ENCODE measurements at regions not wholly inside any gene's neighbourhood (a gene's known extent, or its start where the extent isn't known, plus 50 kb on each side); places are given as distances from the start of the nearest gene placed in this dataset.

- TF ChIP-seq, protein P1, sequence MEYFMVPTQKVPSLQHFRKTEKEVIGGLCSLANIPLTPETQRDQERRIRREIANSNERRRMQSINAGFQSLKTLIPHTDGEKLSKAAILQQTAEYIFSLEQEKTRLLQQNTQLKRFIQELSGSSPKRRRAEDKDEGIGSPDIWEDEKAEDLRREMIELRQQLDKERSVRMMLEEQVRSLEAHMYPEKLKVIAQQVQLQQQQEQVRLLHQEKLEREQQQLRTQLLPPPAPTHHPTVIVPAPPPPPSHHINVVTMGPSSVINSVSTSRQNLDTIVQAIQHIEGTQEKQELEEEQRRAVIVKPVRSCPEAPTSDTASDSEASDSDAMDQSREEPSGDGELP (IDR thresholded peaks at IDR 0.05; ENCODE audit: borderline replicate concordance, low read depth) = peak; percentile 90
- TF ChIP-seq, protein P2, sequence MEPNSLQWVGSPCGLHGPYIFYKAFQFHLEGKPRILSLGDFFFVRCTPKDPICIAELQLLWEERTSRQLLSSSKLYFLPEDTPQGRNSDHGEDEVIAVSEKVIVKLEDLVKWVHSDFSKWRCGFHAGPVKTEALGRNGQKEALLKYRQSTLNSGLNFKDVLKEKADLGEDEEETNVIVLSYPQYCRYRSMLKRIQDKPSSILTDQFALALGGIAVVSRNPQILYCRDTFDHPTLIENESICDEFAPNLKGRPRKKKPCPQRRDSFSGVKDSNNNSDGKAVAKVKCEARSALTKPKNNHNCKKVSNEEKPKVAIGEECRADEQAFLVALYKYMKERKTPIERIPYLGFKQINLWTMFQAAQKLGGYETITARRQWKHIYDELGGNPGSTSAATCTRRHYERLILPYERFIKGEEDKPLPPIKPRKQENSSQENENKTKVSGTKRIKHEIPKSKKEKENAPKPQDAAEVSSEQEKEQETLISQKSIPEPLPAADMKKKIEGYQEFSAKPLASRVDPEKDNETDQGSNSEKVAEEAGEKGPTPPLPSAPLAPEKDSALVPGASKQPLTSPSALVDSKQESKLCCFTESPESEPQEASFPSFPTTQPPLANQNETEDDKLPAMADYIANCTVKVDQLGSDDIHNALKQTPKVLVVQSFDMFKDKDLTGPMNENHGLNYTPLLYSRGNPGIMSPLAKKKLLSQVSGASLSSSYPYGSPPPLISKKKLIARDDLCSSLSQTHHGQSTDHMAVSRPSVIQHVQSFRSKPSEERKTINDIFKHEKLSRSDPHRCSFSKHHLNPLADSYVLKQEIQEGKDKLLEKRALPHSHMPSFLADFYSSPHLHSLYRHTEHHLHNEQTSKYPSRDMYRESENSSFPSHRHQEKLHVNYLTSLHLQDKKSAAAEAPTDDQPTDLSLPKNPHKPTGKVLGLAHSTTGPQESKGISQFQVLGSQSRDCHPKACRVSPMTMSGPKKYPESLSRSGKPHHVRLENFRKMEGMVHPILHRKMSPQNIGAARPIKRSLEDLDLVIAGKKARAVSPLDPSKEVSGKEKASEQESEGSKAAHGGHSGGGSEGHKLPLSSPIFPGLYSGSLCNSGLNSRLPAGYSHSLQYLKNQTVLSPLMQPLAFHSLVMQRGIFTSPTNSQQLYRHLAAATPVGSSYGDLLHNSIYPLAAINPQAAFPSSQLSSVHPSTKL (CRISPR knock-in tag; IDR thresholded peaks at IDR 0.05) = peak; percentile 81
- TF ChIP-seq KAT8 (CRISPR knock-in tag; IDR thresholded peaks at IDR 0.05) (0 out of 2 replicates have a peak, but pooled peaks have one; percentile 36), ATM (IDR thresholded peaks at IDR 0.05; ENCODE audit: borderline replicate concordance) (peak; percentile 72; the same call in 1 of the 2 replicates), NCOA2 (CRISPR knock-in tag; IDR thresholded peaks at IDR 0.05) (peak; percentile 97), EP300 (IDR thresholded peaks at IDR 0.05; ENCODE audit: low read depth in 2 of 2, low read length in 2 of 2) (peak in 1 of 2 experiments; percentile 96; a peak in 2 of 4 replicates), EP300 (CRISPR knock-in tag; IDR thresholded peaks at IDR 0.05; ENCODE audit: borderline replicate concordance) (peak; percentile 79; the same call in 1 of the 2 replicates), ZNF83 (CRISPR knock-in tag; IDR thresholded peaks at IDR 0.05; ENCODE audit: borderline replicate concordance) (no peak), CEBPB (IDR thresholded peaks at IDR 0.05; ENCODE audit: borderline replicate concordance, low read depth, low read length) (peak; percentile 89), MAFK (conservative IDR thresholded peaks at IDR 0.05 in 1 of 2, IDR thresholded peaks at IDR 0.05 in 1 of 2; ENCODE audit: low read length in 2 of 2) (no peak), NR2F6 (IDR thresholded peaks at IDR 0.05) (0 out of 2 replicates have a peak, but pooled peaks have one; percentile 14), NR2F6 (CRISPR knock-in tag; IDR thresholded peaks at IDR 0.05) (0 out of 2 replicates have a peak, but pooled peaks have one; percentile 11), HMG20A (CRISPR knock-in tag; IDR thresholded peaks at IDR 0.05; ENCODE audit: borderline replicate concordance) (peak; percentile 55; the same call in 1 of the 2 replicates), ZNF879 (CRISPR knock-in tag; IDR thresholded peaks at IDR 0.05) (no peak), MBD4 (IDR thresholded peaks at IDR 0.05; ENCODE audit: borderline replicate concordance, low read length) (peak; percentile 49; the same call in 1 of the 2 replicates), YEATS4 (CRISPR knock-in tag; IDR thresholded peaks at IDR 0.05; ENCODE audit: borderline replicate concordance) (no peak), ZNF629 (CRISPR knock-in tag; conservative IDR thresholded peaks at IDR 0.05) (no peak)
- TF ChIP-seq, protein P3, sequence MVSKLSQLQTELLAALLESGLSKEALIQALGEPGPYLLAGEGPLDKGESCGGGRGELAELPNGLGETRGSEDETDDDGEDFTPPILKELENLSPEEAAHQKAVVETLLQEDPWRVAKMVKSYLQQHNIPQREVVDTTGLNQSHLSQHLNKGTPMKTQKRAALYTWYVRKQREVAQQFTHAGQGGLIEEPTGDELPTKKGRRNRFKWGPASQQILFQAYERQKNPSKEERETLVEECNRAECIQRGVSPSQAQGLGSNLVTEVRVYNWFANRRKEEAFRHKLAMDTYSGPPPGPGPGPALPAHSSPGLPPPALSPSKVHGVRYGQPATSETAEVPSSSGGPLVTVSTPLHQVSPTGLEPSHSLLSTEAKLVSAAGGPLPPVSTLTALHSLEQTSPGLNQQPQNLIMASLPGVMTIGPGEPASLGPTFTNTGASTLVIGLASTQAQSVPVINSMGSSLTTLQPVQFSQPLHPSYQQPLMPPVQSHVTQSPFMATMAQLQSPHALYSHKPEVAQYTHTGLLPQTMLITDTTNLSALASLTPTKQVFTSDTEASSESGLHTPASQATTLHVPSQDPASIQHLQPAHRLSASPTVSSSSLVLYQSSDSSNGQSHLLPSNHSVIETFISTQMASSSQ (IDR thresholded peaks at IDR 0.05; ENCODE audit: low read depth) = 0 out of 2 replicates have a peak, but pooled peaks have one; percentile 38
- TF ChIP-seq, protein P3 (CRISPR knock-in tag; IDR thresholded peaks at IDR 0.05; ENCODE audit: borderline replicate concordance) = peak; percentile 61; the same call in 1 of the 2 replicates
- TF ChIP-seq, protein P4, sequence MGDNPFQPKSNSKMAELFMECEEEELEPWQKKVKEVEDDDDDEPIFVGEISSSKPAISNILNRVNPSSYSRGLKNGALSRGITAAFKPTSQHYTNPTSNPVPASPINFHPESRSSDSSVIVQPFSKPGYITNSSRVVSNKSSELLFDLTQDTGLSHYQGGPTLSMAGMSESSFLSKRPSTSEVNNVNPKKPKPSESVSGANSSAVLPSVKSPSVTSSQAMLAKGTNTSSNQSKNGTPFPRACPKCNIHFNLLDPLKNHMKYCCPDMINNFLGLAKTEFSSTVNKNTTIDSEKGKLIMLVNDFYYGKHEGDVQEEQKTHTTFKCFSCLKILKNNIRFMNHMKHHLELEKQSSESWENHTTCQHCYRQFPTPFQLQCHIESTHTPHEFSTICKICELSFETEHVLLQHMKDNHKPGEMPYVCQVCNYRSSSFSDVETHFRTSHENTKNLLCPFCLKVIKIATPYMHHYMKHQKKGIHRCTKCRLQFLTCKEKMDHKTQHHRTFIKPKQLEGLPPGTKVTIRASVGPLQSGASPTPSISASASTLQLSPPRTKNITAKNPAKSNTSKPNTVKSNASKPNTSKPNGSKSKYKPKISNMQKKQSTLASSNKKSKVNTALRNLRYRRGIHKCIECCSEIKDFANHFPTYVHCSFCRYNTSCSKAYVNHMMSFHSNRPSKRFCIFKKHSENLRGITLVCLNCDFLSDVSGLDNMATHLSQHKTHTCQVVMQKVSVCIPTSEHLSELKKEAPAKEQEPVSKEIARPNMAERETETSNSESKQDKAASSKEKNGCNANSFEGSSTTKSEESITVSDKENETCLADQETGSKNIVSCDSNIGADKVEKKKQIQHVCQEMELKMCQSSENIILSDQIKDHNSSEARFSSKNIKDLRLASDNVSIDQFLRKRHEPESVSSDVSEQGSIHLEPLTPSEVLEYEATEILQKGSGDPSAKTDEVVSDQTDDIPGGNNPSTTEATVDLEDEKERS (CRISPR knock-in tag; IDR thresholded peaks at IDR 0.05) = 0 out of 2 replicates have a peak, but pooled peaks have one; percentile 43
Measured at GRCh38 chrX:88439935-88440334, 307.1 kb upstream of the CPXCR1 start (continued).

Measured in HepG2 (cell line).